ENCODE measurements at regions not wholly inside any gene's neighbourhood (a gene's known extent, or its start where the extent isn't known, plus 50 kb on each side); places are given as distances from the start of the nearest gene placed in this dataset.
"Not testable (repeated sequence)": the region's sequence is repeated elsewhere in the genome, so short reads cannot be mapped to it uniquely, and the experiment has no call there.

DNA sequence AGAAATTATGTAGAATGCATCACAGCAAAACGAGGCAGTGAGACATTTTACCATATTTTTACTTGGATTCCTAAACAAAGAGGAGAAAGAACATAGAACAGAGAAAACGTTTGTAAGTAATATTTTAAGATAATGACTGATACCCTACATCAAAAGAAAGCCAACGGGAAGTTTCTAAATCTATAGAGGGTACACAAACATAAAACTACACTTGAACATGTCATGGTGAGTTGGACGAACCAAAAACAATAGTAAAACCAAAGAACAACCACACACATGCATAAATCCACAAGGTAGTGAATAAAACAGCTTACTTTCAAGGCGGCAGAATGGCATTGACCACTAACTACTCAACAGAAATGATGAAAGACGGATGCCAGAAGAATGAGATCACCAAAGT is 209.7 kb upstream of the NOTCH2NLA start:
- H3K4me3 ChIP-seq; H3K9me3 ChIP-seq; H3K27me3 ChIP-seq (replicated peaks; ENCODE audit: insufficient read depth); DNase-seq (ENCODE audit: low spot score); H3K27ac ChIP-seq; intact Hi-C loops (cut with DNase I); H3K4me1 ChIP-seq (replicated peaks); H3K36me3 ChIP-seq: not testable (repeated sequence)
- 29% methylated on average over 3 of the region's 6 CpGs for WGBS

DNA sequence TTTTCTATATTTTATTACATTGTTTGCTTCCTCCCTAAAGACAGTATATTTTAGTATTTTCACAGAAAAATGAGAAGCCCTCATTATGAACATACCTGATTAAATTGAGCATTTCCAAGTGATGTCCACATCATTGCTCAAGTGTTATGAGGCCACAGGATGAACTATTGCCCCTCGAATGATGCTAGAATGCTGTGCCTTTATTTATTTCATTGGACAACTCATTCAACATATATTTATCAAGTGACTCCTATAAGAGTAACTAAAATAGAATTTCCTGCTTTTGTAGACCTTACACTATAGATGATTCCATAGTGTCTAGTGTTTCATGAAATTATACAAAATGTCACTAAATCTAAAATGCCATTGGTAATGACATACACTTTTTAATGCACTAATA is 187.8 kb upstream of the NOTCH2NLA start:
- H3K27me3 ChIP-seq (replicated peaks; ENCODE audit: insufficient read depth); H3K4me1 ChIP-seq (replicated peaks); H3K36me3 ChIP-seq; H3K4me3 ChIP-seq; intact Hi-C loops (cut with DNase I); H3K27ac ChIP-seq; H3K9me3 ChIP-seq; DNase-seq (ENCODE audit: low spot score): not testable (repeated sequence)
- 100% methylated on average over 1 of the region's 1 CpG for WGBS

DNA sequence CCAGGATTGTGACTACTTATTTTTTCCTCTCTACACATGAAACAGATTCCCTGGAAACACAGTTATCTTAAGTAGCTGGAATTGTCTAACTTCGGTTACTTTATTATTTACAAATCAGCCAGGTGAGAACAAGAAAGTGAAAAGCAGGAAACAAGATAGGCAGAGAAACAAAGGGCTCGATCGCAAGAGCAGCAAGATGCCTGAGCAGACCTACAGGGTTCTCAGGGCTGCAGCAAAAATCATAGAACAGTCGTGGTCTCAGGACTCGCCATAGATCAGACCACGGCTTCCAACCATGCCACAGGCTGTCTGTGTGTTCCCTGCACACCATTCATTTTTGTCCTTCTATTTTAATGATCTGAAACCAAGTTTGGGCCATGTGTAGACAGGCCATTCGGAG is 186.2 kb upstream of the NOTCH2NLA start:
- H3K27me3 ChIP-seq (replicated peaks; ENCODE audit: insufficient read depth); H3K4me1 ChIP-seq (replicated peaks); H3K9me3 ChIP-seq; H3K4me3 ChIP-seq; intact Hi-C loops (cut with DNase I); H3K36me3 ChIP-seq; DNase-seq (ENCODE audit: low spot score); H3K27ac ChIP-seq: not testable (repeated sequence)
- WGBS, result 41% methylated on average over 5 of the region's 7 CpGs

DNA sequence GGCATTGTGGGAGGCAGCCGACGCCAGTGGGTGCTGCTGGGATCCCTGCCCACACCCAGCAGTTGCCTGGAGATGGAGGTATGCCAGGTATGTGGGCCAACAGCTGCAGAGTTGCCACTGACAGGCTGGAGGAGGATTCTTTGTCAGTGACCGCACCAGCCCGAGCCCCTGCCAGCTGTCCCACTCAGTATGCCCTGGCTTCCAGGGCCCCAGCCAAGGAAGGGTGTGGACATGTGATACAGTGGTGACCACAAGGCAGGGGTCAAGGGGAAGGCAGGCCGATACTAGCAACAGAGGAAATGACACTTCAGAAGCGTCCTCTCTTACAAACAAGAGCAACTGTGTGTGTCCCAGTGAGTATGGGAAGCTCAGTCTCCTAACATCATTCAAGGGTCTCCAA is 185.1 kb upstream of the NOTCH2NLA start:
- intact Hi-C loops (cut with DNase I); DNase-seq (ENCODE audit: low spot score); H3K36me3 ChIP-seq; H3K4me1 ChIP-seq (replicated peaks); H3K4me3 ChIP-seq; H3K9me3 ChIP-seq; H3K27ac ChIP-seq; H3K27me3 ChIP-seq (replicated peaks; ENCODE audit: insufficient read depth): not testable (repeated sequence)
- WGBS, result no CpG with 5 or more reads among the region's 6 CpGs

DNA sequence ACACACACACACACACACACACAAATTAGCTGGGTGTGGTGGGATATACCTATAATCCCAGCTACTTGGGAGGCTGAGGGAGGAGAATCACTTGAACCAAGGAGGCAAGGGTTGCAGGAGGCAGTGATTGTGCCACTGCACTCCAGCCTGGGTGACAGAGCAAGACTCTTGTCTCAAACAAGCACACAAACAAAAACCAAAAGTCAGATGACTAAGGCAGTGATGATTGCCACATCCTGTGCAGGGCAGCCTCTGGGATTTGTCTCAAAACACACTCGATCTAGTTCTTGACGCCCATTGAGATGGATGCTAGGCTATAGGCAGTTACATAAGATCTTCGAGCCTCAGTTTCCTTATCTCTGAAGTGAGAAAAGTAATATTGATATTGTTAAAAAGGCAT is 183.1 kb upstream of the NOTCH2NLA start:
- H3K9me3 ChIP-seq; H3K36me3 ChIP-seq; intact Hi-C loops (cut with DNase I); H3K4me1 ChIP-seq (replicated peaks); H3K27ac ChIP-seq; H3K4me3 ChIP-seq; H3K27me3 ChIP-seq (replicated peaks; ENCODE audit: insufficient read depth); DNase-seq (ENCODE audit: low spot score): not testable (repeated sequence)
- 71% methylated on average over 2 of the region's 3 CpGs for WGBS

DNA sequence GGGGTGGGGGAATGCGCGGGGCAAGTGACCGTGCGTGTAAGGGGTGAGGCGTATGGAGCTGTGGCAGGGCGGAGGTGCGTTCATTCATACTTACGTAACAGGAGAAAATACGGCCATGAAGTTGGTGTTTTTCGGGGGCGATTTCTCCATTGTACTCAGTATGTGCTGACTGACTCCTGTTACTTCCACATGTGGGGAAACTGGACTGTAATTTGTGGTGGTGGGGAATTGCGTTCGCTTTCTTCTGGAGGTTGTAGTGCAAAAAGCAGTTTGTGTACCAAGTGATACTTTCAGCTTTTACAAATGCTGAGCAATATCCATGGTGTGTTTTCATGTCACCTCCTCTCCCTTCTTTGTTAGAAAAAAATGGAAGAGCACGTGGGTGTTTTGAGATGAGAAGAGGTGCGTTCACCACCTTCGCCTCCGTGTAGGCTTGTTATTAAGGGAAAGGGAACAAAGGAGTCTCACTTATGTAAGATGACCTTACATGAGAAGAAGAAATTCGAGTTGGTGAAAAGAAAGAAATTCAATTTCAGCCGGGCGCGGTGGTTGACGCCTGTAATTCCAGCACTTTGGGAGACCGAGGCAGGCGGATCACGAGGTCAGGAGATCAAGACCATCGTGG is 181.1 kb upstream of the NOTCH2NLA start:
- not testable (repeated sequence) for H3K36me3 ChIP-seq, H3K4me3 ChIP-seq

DNA sequence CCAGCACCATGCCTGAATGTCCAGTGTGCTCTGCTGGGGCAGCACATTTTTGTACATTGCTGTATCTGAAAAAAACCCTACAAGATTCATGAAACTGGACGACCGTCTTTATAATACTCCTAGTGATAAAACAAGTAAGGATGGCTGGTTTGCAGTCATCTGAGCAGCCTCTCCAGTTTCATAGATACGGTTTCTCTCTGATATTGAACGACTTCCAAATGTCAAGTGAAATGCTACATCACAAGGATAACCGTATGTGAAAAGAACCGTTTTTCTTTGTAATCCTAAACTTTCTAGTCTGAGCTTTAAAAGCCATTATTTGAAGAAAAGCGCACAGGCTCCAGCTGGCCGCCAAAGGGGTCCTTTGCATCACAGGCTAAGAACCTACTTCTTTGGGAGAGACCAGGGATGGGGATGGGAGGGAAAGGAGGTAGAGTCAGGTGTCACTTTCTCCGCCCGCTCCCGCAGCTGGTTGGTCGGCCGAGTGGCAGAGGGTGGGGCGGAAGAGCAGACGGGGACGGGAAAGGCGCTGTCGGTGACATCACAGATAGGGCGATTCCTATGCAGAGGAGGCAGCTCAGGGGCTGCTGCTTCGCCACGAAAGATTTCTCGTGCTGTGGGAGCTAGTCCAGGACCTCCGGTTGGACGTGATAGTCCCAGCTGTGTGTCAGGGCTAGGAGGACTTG is 180.4 kb upstream of the NOTCH2NLA start:
- intact Hi-C loops (cut with DNase I); H3K9me3 ChIP-seq; H3K27ac ChIP-seq; H3K4me3 ChIP-seq; H3K27me3 ChIP-seq (replicated peaks; ENCODE audit: insufficient read depth); DNase-seq (ENCODE audit: low spot score); H3K4me1 ChIP-seq (replicated peaks); H3K36me3 ChIP-seq: not testable (repeated sequence)
- WGBS, result 36% methylated on average over 8 of the region's 24 CpGs

More for the DNA sequence above, 181.1 kb upstream of the NOTCH2NLA start:
- H3K27me3 ChIP-seq (replicated peaks; ENCODE audit: insufficient read depth); H3K4me1 ChIP-seq (replicated peaks); DNase-seq (ENCODE audit: low spot score); H3K9me3 ChIP-seq; intact Hi-C loops (cut with DNase I): not testable (repeated sequence)
- WGBS, result 30% methylated on average over 26 of the region's 26 CpGs
- peak overlapping the region in 1 of 2 donors; percentile 47 for H3K27ac ChIP-seq

DNA sequence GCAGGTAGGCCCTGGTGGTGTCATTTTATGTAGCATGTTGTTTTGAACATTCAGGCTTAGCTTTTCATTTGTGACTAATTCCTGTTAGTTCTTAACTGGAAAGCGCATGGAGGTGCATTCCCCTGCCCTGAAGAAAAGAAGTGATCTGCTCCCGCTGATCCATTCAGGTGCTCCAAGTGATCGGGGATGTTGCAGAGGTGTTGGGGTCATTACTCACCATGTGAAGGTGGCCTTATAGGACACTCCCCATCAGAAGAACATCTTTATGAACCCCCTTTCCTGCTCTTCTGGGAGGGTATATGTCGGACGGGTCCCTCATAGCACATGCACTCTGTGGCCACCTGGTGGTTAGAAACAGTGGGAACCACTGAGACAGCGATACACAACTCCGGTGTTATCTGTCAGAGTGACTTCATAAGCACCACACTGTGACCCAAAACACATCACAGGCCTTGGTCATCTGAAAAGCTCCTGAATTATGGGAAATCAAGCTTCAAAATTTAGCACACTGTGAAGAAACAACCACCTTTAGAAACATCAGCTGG is 172.5 kb upstream of the NOTCH2NLA start:
- H3K9me3 ChIP-seq; intact Hi-C loops (cut with DNase I); H3K27me3 ChIP-seq (replicated peaks; ENCODE audit: insufficient read depth); DNase-seq (ENCODE audit: low spot score); H3K4me1 ChIP-seq (replicated peaks); H3K4me3 ChIP-seq; H3K36me3 ChIP-seq: not testable (repeated sequence)
- TF ChIP-seq, protein P1, sequence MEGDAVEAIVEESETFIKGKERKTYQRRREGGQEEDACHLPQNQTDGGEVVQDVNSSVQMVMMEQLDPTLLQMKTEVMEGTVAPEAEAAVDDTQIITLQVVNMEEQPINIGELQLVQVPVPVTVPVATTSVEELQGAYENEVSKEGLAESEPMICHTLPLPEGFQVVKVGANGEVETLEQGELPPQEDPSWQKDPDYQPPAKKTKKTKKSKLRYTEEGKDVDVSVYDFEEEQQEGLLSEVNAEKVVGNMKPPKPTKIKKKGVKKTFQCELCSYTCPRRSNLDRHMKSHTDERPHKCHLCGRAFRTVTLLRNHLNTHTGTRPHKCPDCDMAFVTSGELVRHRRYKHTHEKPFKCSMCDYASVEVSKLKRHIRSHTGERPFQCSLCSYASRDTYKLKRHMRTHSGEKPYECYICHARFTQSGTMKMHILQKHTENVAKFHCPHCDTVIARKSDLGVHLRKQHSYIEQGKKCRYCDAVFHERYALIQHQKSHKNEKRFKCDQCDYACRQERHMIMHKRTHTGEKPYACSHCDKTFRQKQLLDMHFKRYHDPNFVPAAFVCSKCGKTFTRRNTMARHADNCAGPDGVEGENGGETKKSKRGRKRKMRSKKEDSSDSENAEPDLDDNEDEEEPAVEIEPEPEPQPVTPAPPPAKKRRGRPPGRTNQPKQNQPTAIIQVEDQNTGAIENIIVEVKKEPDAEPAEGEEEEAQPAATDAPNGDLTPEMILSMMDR (IDR thresholded peaks at IDR 0.05), result peak in 3 of 4 experiments; percentile 40 to 50 (median 42)
- H3K27ac ChIP-seq, result peak overlapping the region in 1 of 2 donors; percentile 63
- WGBS, result 32% methylated on average over 7 of the region's 7 CpGs

DNA sequence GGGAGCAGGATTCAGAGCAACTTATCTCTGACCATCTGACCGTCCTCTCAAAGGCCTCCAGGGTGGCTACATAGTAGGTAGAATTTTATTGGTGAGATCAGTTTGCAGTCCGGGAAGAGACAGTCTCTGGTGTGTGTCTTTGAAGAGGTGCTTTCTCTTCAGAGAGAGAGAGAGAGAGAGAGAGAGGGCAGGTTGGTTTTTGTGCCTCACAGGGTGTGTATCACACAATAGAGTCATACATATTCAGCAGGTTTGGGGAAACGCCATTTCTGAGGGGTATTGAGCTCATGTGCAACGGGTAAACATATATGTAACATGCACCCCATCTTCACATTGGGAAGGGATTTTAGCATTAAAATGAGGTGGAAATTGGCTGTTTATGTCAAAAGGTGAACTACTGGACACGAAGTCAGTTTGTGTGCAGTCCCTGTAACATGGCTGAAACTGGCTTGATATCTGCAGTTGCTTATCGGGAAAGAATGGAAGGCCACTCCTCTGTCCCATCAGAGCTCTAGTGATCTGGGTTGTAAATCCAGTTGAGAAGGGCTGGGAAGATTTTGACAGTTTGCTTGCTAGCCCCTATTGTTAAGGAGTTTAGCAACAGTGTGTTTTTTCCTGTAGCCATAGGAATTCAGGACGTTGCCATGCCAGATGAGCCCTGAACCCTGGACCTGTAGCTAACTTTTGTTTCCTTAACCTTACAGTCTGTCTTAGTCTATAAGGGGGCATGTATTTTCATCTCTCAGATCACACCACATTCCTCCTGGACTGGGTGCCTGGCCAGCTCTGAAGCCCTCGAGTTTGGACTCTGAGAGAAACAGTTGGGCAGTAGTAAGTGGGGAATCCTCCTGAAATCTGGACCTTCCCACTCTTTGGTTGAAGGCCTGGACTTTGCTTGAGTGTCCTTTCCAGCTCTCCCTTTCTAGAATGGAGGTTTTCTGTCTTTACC is 171.6 kb upstream of the NOTCH2NLA start:
- peak overlapping the region; percentile 50 to 63 for H3K27ac ChIP-seq
- intact Hi-C loops (cut with DNase I); H3K4me3 ChIP-seq; H3K36me3 ChIP-seq; H3K9me3 ChIP-seq; H3K4me1 ChIP-seq (replicated peaks); DNase-seq (ENCODE audit: low spot score); H3K27me3 ChIP-seq (replicated peaks; ENCODE audit: insufficient read depth): not testable (repeated sequence)
- WGBS, result 38% methylated on average over 8 of the region's 8 CpGs

DNA sequence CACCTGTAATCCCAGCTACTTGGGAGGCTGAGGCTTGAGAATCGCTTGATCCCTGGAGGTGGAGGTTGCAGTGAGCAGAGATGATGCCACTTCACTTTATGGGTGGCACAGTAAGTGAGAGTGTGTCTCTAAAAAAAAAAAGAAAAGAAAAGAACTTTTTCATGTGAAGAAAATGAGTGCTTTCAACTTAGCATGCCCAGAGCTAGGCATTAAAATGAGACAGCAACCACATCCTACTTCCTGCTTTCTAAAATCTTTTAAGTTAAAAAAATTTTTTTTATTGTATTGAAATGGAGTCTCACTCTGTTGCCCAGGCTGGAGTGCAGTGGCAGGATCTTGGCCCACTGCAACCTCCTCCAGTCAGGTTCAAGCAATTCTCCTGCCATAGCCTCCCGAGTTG is 170.4 kb upstream of the NOTCH2NLA start:
- H3K9me3 ChIP-seq; H3K36me3 ChIP-seq; H3K27me3 ChIP-seq (replicated peaks; ENCODE audit: insufficient read depth); DNase-seq (ENCODE audit: low spot score); H3K4me1 ChIP-seq (replicated peaks); H3K4me3 ChIP-seq; intact Hi-C loops (cut with DNase I); H3K27ac ChIP-seq: not testable (repeated sequence)
- 100% methylated on average over 2 of the region's 2 CpGs for WGBS

DNA sequence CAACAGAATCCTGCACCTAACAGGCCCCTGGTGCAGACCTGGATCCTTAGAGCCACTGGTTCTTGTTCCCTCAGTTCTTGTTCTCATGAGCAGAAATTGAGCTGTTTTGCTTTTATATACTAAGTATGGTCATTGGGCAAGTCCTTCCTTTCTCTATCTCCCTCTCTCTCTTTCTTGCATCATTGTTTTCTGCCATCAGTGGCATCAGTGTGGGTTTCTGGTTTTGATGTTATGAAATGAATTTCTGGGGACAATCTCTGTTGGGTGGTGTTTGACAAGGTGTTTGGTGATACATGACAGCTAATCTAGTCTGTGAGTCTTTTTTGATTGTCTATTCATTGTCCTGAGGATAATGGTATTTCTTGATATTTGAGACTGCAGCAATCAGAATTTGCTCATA is 168.0 kb upstream of the NOTCH2NLA start:
- H3K36me3 ChIP-seq; DNase-seq (ENCODE audit: low spot score); H3K4me1 ChIP-seq (replicated peaks); H3K27ac ChIP-seq; H3K9me3 ChIP-seq; intact Hi-C loops (cut with DNase I); H3K27me3 ChIP-seq (replicated peaks; ENCODE audit: insufficient read depth); H3K4me3 ChIP-seq: not testable (repeated sequence)
